DND-41 (cell line): ENCODE measurements at regions not wholly inside any gene's neighbourhood (a gene's known extent, or its start where the extent isn't known, plus 50 kb on each side); places are given as distances from the start of the nearest gene placed in this dataset.

Experiments
- EZH2 ChIP-seq: IDR thresholded peaks from 3 replicates; pipeline ENCODE4 v1.6.1; 2012; ENCODE audit warnings: borderline replicate concordance, low read depth, mild to moderate bottlenecking, moderate library complexity, low read length, inconsistent platforms; ENCODE audit not compliant: severe bottlenecking
- TF ChIP-seq, protein P1 (sequence below): IDR thresholded peaks from 2 replicates; pipeline ENCODE4 v1.5.1; 2012; ENCODE audit warnings: borderline replicate concordance, low read length, moderate library complexity, mild to moderate bottlenecking; ENCODE audit not compliant: poor library complexity, severe bottlenecking; ENCODE audit errors: extremely low read depth

DNA sequence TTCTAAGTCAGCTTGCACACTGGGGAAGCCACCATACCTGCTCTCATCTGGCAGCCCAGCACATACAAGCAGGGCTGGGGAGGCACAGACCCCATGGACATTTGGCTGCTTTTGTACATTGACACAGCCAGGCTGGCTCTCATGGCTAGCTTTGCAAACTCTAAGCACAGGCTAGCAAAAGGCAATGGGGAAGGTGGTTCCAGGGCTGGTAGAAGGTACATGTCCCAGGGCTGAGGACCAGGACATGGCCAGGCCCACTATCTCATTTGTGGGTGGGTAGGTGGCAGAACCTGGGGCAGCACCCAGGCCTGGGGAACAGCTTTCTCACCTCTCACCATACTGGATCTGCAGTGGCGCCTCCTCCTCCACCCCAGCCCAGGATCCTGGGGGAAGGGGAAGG is 90.9 kb downstream of the HS1BP3 start:
- TF ChIP-seq, protein P1, sequence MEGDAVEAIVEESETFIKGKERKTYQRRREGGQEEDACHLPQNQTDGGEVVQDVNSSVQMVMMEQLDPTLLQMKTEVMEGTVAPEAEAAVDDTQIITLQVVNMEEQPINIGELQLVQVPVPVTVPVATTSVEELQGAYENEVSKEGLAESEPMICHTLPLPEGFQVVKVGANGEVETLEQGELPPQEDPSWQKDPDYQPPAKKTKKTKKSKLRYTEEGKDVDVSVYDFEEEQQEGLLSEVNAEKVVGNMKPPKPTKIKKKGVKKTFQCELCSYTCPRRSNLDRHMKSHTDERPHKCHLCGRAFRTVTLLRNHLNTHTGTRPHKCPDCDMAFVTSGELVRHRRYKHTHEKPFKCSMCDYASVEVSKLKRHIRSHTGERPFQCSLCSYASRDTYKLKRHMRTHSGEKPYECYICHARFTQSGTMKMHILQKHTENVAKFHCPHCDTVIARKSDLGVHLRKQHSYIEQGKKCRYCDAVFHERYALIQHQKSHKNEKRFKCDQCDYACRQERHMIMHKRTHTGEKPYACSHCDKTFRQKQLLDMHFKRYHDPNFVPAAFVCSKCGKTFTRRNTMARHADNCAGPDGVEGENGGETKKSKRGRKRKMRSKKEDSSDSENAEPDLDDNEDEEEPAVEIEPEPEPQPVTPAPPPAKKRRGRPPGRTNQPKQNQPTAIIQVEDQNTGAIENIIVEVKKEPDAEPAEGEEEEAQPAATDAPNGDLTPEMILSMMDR, result no peak
- no peak for TF ChIP-seq EZH2
